HCT116 (cell line): ENCODE measurements at regions not wholly inside any gene's neighbourhood (a gene's known extent, or its start where the extent isn't known, plus 50 kb on each side); places are given as distances from the start of the nearest gene placed in this dataset.

Source experiments
- ATAC-seq: fragments of 200-7000 bp; cut with Tn5 transposase; 2 replicates; pipeline ENCODE4 v1.9.1; 2020; ENCODE audit warnings: mild to moderate bottlenecking, moderate library complexity
- BruUV-seq: library from RNA; stranded (reverse); fragments of 400-500 nt; replicated peaks from 2 replicates; lab custom pipeline; 2021; lab: Mats Ljungman, UMichigan
- CTCF ChIA-PET: fragments of 300-600 bp; sonication (Branson Sonifier 250); formaldehyde crosslinking; loops from one replicate; lab custom pipeline; 2021; ENCODE audit warnings: antibody characterized with exemption; lab: Charles Lee
- POLR2A ChIA-PET: fragments of 300-600, 350-600 bp; sonication (Branson Sonifier 250); formaldehyde crosslinking; loops from one replicate; lab custom pipeline; 2021; ENCODE audit warnings: antibody characterized with exemption; lab: Charles Lee
- RAD21 ChIA-PET, 2 experiments: fragments of 300-600 bp; sonication (Branson Sonifier 250); formaldehyde crosslinking; loops; one replicate each; lab custom pipeline; 2023; ENCODE audit warnings: low total read pairs in 2 of 2; ENCODE audit not compliant: uncharacterized antibody in 2 of 2, unreplicated experiment in 2 of 2, low non-redundant PET in 1 of 2; lab: Charles Lee
- DNase-seq: peaks from one replicate; pipeline ENCODE4 v3.0.0-alpha.2; 2010; ENCODE audit warnings: low read depth, low spot score
- H2AFZ ChIP-seq: fragments of 200-600 bp; shearing (Covaris generic), sonication (generic); 2 replicates; pipeline ENCODE4 v1.6.1; 2017; ENCODE audit warnings: low read depth, mixed run types, mixed read lengths, antibody characterized with exemption, low read length; ENCODE audit not compliant: poor library complexity, severe bottlenecking
- H3K27ac ChIP-seq: 2 replicates; pipeline ENCODE4 v1.5.1; 2012; ENCODE audit warnings: low read depth, low read length
- H3K27me3 ChIP-seq: fragments of 200-600 bp; sonication (generic); 2 replicates; pipeline ENCODE4 v1.6.1; 2016; ENCODE audit warnings: mixed run types, low read length, mixed read lengths; ENCODE audit not compliant: insufficient read depth
- H3K36me3 ChIP-seq, 2 experiments: fragments of 200-500 bp in 1 of 2; fragments of 200-600 bp in 1 of 2; sonication (Bioruptor generic) in 1 of 2; sonication (generic) in 1 of 2; 2 replicates each; pipeline versions ENCODE4 v1.5.1 to v1.6.1; 2014 to 2016; ENCODE audit warnings: low read length in 2 of 2, inconsistent platforms in 1 of 2, mixed read lengths in 1 of 2, mixed run types in 1 of 2; ENCODE audit not compliant: insufficient read depth in 2 of 2, control insufficient read depth in 1 of 2
- H3K4me1 ChIP-seq, 2 experiments: fragments of 200-600 bp in 1 of 2; sonication (generic) in 1 of 2; 2 replicates each; pipeline versions ENCODE4 v1.5.1 to v1.6.1; 2012 to 2017; ENCODE audit warnings: low read length in 2 of 2, inconsistent platforms in 1 of 2, mild to moderate bottlenecking in 1 of 2, mixed read lengths in 1 of 2, mixed run types in 1 of 2, moderate library complexity in 1 of 2; ENCODE audit not compliant: insufficient read depth in 2 of 2, control insufficient read depth in 1 of 2
- H3K4me2 ChIP-seq: fragments of 200-600 bp; sonication (generic); 2 replicates; pipeline ENCODE4 v1.6.1; 2017; ENCODE audit warnings: mixed run types, low read length, mixed read lengths
- H3K4me3 ChIP-seq, 2 experiments: fragments of 200-600 bp in 1 of 2; sonication (generic) in 1 of 2; replicated peaks in 1 of 2; 2 replicates each; pipeline ENCODE4 v1.5.1; 2011 to 2016; ENCODE audit warnings: low read length in 2 of 2, control low read depth in 1 of 2, low read depth in 1 of 2, mild to moderate bottlenecking in 1 of 2, mixed read lengths in 1 of 2, mixed run types in 1 of 2
- H3K79me2 ChIP-seq: fragments of 200-600 bp; sonication (generic); 2 replicates; pipeline ENCODE4 v1.6.1; 2017; ENCODE audit warnings: mild to moderate bottlenecking, mixed run types, low read length, moderate library complexity, mixed read lengths; ENCODE audit not compliant: insufficient read depth
- H3K9ac ChIP-seq: fragments of 200-600 bp; sonication (generic); 2 replicates; pipeline ENCODE4 v1.6.1; 2016; ENCODE audit warnings: low read length, mixed read lengths
- H3K9me2 ChIP-seq: fragments of 200-600 bp; sonication (generic), shearing (Covaris generic); 2 replicates; pipeline ENCODE4 v1.6.1; 2017; ENCODE audit warnings: mixed run types, mild to moderate bottlenecking, moderate library complexity; ENCODE audit not compliant: insufficient read depth
- H3K9me3 ChIP-seq, 2 experiments: fragments of 200-500 bp in 1 of 2; fragments of 200-600 bp in 1 of 2; sonication (Bioruptor generic) in 1 of 2; sonication (generic) in 1 of 2; 2 replicates each; pipeline ENCODE4 v1.6.1; 2014 to 2017; ENCODE audit warnings: low read length in 2 of 2, mixed read lengths in 2 of 2, inconsistent platforms in 1 of 2, low read depth in 1 of 2, mild to moderate bottlenecking in 1 of 2, mixed run types in 1 of 2, moderate library complexity in 1 of 2; ENCODE audit not compliant: control insufficient read depth in 1 of 2, insufficient read depth in 1 of 2
- H4K20me1 ChIP-seq: fragments of 200-600 bp; sonication (generic), shearing (Covaris generic); 2 replicates; pipeline ENCODE4 v1.6.1; 2017; ENCODE audit warnings: mixed run types, mild to moderate bottlenecking, moderate library complexity; ENCODE audit not compliant: insufficient read depth
- CBX3 ChIP-seq: IDR thresholded peaks from 2 replicates; pipeline ENCODE4 v1.6.1; 2012; ENCODE audit warnings: low read depth
- CEBPB ChIP-seq: IDR thresholded peaks from 2 replicates; pipeline ENCODE4 v1.6.1; 2012; ENCODE audit warnings: low read depth
- EGR1 ChIP-seq: IDR thresholded peaks from 2 replicates; pipeline ENCODE4 v1.6.1; 2012; ENCODE audit warnings: low read depth
- ELF1 ChIP-seq: IDR thresholded peaks from 2 replicates; pipeline ENCODE4 v1.6.1; 2012; ENCODE audit warnings: low read depth, borderline replicate concordance
- EZH2 ChIP-seq: fragments of 200-600 bp; sonication (generic); IDR thresholded peaks from 2 replicates; pipeline ENCODE4 v1.6.1; 2017; ENCODE audit warnings: antibody characterized with exemption, mixed run types
- EZH2phosphoT487 ChIP-seq: fragments of 200-600 bp; IDR thresholded peaks from 2 replicates; pipeline ENCODE4 v1.6.1; 2018; ENCODE audit warnings: antibody characterized with exemption, borderline replicate concordance
- FOSL1 ChIP-seq: IDR thresholded peaks from 2 replicates; pipeline ENCODE4 v1.6.1; 2012; ENCODE audit warnings: low read depth
- MAX ChIP-seq: IDR thresholded peaks from 2 replicates; pipeline ENCODE4 v1.6.1; 2012
- POLR2A ChIP-seq: IDR thresholded peaks from 2 replicates; pipeline ENCODE4 v1.7.0; 2011; ENCODE audit warnings: borderline replicate concordance; ENCODE audit not compliant: insufficient read depth, insufficient read length; ENCODE audit errors: extremely low read depth
- POLR2AphosphoS5 ChIP-seq: IDR thresholded peaks from 2 replicates; pipeline ENCODE4 v1.6.1; 2011; ENCODE audit warnings: mild to moderate bottlenecking, low read depth, low read length, moderate library complexity
- RAD21 ChIP-seq: IDR thresholded peaks from 2 replicates; pipeline ENCODE4 v1.6.1; 2012; ENCODE audit warnings: low read depth, mild to moderate bottlenecking
- REST ChIP-seq: IDR thresholded peaks from 2 replicates; pipeline ENCODE4 v1.6.1; 2012; ENCODE audit warnings: low read depth
- SP1 ChIP-seq: IDR thresholded peaks from 2 replicates; pipeline ENCODE4 v1.6.1; 2012; ENCODE audit warnings: low read depth
- SRF ChIP-seq: IDR thresholded peaks from 2 replicates; pipeline ENCODE4 v1.6.1; 2012; ENCODE audit warnings: low read depth
- TCF7L2 ChIP-seq: IDR thresholded peaks from 2 replicates; pipeline ENCODE4 v1.7.0; 2011; ENCODE audit warnings: borderline replicate concordance, inconsistent platforms; ENCODE audit not compliant: insufficient read depth, insufficient read length; ENCODE audit errors: extremely low read depth
- YY1 ChIP-seq: IDR thresholded peaks from 2 replicates; pipeline ENCODE4 v1.6.1; 2011; ENCODE audit warnings: low read length, low read depth, moderate library complexity, mild to moderate bottlenecking; ENCODE audit not compliant: insufficient replicate concordance; ENCODE audit errors: extremely low read depth
- ZBTB33 ChIP-seq: IDR thresholded peaks from 2 replicates; pipeline ENCODE4 v1.6.1; 2011; ENCODE audit warnings: mild to moderate bottlenecking, low read length, moderate library complexity; ENCODE audit not compliant: insufficient replicate concordance; ENCODE audit errors: extremely low read depth
- ZFX ChIP-seq: fragments of 450-650 bp; IDR thresholded peaks from 2 replicates; pipeline ENCODE4 v1.6.1; 2017
- ZNF274 ChIP-seq: fragments of 200-500 bp; sonication (Bioruptor generic); IDR thresholded peaks from 2 replicates; pipeline ENCODE4 v1.6.1; 2014; ENCODE audit warnings: mild to moderate bottlenecking, low read depth, low read length, inconsistent platforms
- intact Hi-C: fragments of 100-400 bp; cut with micrococcal nuclease; formaldehyde crosslinking; loops from 2 replicates; pipeline ENCODE4 v1.10.0; 2022

GRCh38 chr4:127291316-127291715, 341.4 kb upstream of the INTU start:
- ChIA-PET CTCF (no interaction called here), POLR2A (no interaction called here), RAD21 (no interaction called here)
- H3K27ac ChIP-seq, result no peak overlapping the region
- no peaks in the 10 kb centered on the region for H3K4me1 ChIP-seq
- BruUV-seq, result no TSS peak
- TF ChIP-seq POLR2A, result no peak
- no peak for TF ChIP-seq CEBPB
- TF ChIP-seq EZH2phosphoT487, result no peak
- TF ChIP-seq ZBTB33, result no peak
- no peak for TF ChIP-seq TCF7L2
- no peak for TF ChIP-seq RAD21
- no peak for TF ChIP-seq MAX
- TF ChIP-seq SRF, result no peak
- no peak for TF ChIP-seq SP1
- no peak for TF ChIP-seq POLR2AphosphoS5
- TF ChIP-seq CBX3, result no peak
- TF ChIP-seq EZH2, result no peak
- no peak for TF ChIP-seq FOSL1
- TF ChIP-seq REST, result no peak
- TF ChIP-seq EGR1, result no peak
- no peak for TF ChIP-seq ELF1
- no peak for TF ChIP-seq YY1
- no peak for TF ChIP-seq ZFX
- TF ChIP-seq ZNF274, result no peak
- H3K9me3 ChIP-seq, result peaks cover 0 to 7% of the 10 kb centered on the region in 2 experiments; a peak in 1 of 4 replicates
- H3K4me2 ChIP-seq, result no peak overlapping the region
- H3K9ac ChIP-seq, result no peak overlapping the region
- no peak overlapping the region for H2AFZ ChIP-seq
- no peaks in the 10 kb centered on the region for H3K79me2 ChIP-seq
- no peaks in the 10 kb centered on the region for H3K36me3 ChIP-seq
- ATAC-seq, result no peak
- H4K20me1 ChIP-seq, result no peaks in the 10 kb centered on the region
- H3K27me3 ChIP-seq, result no peaks in the 10 kb centered on the region
- intact Hi-C loops, result no loop called here
- no peak for DNase-seq
- no peak overlapping the region for H3K4me3 ChIP-seq
- H3K9me2 ChIP-seq, result no peaks in the 10 kb centered on the region
